ENCODE measurements at regions not wholly inside any gene's neighbourhood (a gene's known extent, or its start where the extent isn't known, plus 50 kb on each side); places are given as distances from the start of the nearest gene placed in this dataset.

- no peak for TF ChIP-seq Cebpa-rat (IDR thresholded peaks at IDR 0.05)
- H3K4me3 ChIP-seq: no peak overlapping the region
- H3K27me3 ChIP-seq: no peaks in the 10 kb centered on the region
- H3K36me3 ChIP-seq: peaks cover 7 to 57% (median 26%) of the 10 kb centered on the region in 11 experiments
- peaks cover 26 to 56% (median 31%) of the 10 kb centered on the region in 10 experiments for H3K4me1 ChIP-seq
- no peak overlapping the region for H3K9ac ChIP-seq
- no peak overlapping the region for H3K4me2 ChIP-seq
- no peaks in the 10 kb centered on the region for H3K9me3 ChIP-seq (replicated peaks in 1 of 11)
- peaks cover 79 to 100% (median 99%) of the 10 kb centered on the region in 11 experiments for H4K20me1 ChIP-seq
- no peak overlapping the region for H3K27ac ChIP-seq
Observed at GRCh38 chr19:46932346-46932745, 71.5 kb downstream of the ARHGAP35 start.

DNA sequence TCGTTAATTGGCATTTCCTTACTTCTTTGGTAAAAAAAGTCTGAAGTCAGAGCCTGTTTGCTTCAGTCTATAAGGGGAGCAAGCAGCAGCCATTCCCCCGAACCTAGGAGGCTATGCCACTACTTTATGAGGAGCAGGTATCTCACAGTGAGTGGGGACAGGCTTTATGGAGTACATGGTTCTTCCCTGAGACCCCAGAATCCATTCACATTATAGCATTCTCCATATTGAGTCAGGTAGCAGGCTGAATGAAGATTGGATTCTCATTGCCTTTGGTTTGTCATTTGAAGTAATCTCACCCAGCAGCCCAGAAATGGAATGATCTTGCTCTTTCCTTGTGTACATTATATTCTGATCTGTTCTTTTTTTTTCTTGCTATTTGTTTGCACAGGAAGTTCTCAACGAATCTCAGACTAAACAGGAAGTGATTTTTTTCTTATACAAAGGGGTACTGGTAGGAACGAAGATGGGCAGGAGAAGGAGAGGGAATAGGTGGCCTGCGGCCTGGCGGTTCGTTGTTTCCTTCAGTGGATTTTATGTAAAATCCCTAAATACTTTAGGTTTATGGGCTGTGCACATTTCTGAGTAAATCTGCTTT lies 74.4 kb downstream of the ARHGAP35 start:
- H3K9ac ChIP-seq: peak overlapping the region in 1 of 11 experiments; percentile 19; a peak in 3 of 22 replicates
- peak overlapping the region in 7 of 11 experiments; percentile 13 to 42 (median 30); a peak in 10 of 22 replicates for H3K27ac ChIP-seq
- H3K4me2 ChIP-seq: peak overlapping the region; percentile 45 to 79 (median 67)
- TF ChIP-seq Cebpa-rat (IDR thresholded peaks at IDR 0.05): no peak
- peaks cover 33 to 60% (median 43%) of the 10 kb centered on the region in 11 experiments for H3K36me3 ChIP-seq
- H3K4me3 ChIP-seq: no peak overlapping the region
- H3K27me3 ChIP-seq: no peaks in the 10 kb centered on the region
- no peaks in the 10 kb centered on the region for H3K9me3 ChIP-seq (replicated peaks in 1 of 11)
- H4K20me1 ChIP-seq: peaks cover 54 to 90% (median 76%) of the 10 kb centered on the region in 11 experiments
- H3K4me1 ChIP-seq: peaks cover 16 to 47% (median 22%) of the 10 kb centered on the region in 10 experiments

GRCh38 chr19:46943150-46943946 lies 76.3 kb upstream of the NPAS1 start:
- Histone ChIP-seq H3K27ac (no peak overlapping the region), H3K36me3 (peaks cover 78 to 98% (median 91%) of the 10 kb centered on the region in 11 experiments), H3K27me3 (no peaks in the 10 kb centered on the region), H3K9ac (no peak overlapping the region), H4K20me1 (peaks cover 25 to 84% (median 68%) of the 10 kb centered on the region in 11 experiments; a peak in 21 of 22 replicates), H3K4me2 (0 out of 22 replicates have a peak overlapping the region, but pooled peaks of 1 of the 11 experiments have one; percentile 52), H3K9me3 (replicated peaks in 1 of 11) (no peaks in the 10 kb centered on the region), H3K4me3 (no peak overlapping the region), H3K4me1 (peaks cover 20 to 29% (median 26%) of the 10 kb centered on the region in 10 experiments)
- TF ChIP-seq Cebpa-rat (IDR thresholded peaks at IDR 0.05): peak in 2 of 11 experiments; percentile 10 to 36; a peak in 1 of 22 replicates

- TF ChIP-seq Cebpa-rat (IDR thresholded peaks at IDR 0.05): no peak
- Histone ChIP-seq H3K36me3 (peaks cover 75 to 98% (median 87%) of the 10 kb centered on the region in 11 experiments), H3K27ac (no peak overlapping the region; a peak in 1 of 22 replicates), H3K4me1 (peaks cover 20 to 29% (median 26%) of the 10 kb centered on the region in 10 experiments), H3K4me3 (no peak overlapping the region), H3K27me3 (no peaks in the 10 kb centered on the region), H3K9ac (0 out of 22 replicates have a peak overlapping the region, but pooled peaks of 1 of the 11 experiments have one; percentile 6), H4K20me1 (peaks cover 25 to 88% (median 68%) of the 10 kb centered on the region in 11 experiments; a peak in 21 of 22 replicates), H3K4me2 (peak overlapping the region in 8 of 11 experiments; percentile 7 to 52 (median 30); a peak in 10 of 22 replicates), H3K9me3 (replicated peaks in 1 of 11) (no peaks in the 10 kb centered on the region)
Observed at GRCh38 chr19:46944123-46944748, 75.4 kb upstream of the NPAS1 start.

- 0 out of 22 replicates have a peak overlapping the region, but pooled peaks of 1 of the 11 experiments have one; percentile 11 for H3K27ac ChIP-seq
- no peaks in the 10 kb centered on the region for H3K9me3 ChIP-seq (replicated peaks in 1 of 11)
- H3K4me3 ChIP-seq: no peak overlapping the region
- H4K20me1 ChIP-seq: peaks cover 25 to 93% (median 74%) of the 10 kb centered on the region in 11 experiments; a peak in 21 of 22 replicates
- H3K4me1 ChIP-seq: peaks cover 20 to 37% (median 30%) of the 10 kb centered on the region in 10 experiments
- peak overlapping the region in 8 of 11 experiments; percentile 7 to 52 (median 30); a peak in 12 of 22 replicates for H3K4me2 ChIP-seq
- H3K36me3 ChIP-seq: peaks cover 67 to 97% (median 86%) of the 10 kb centered on the region in 11 experiments
- TF ChIP-seq Cebpa-rat (IDR thresholded peaks at IDR 0.05): no peak
- H3K9ac ChIP-seq: peak overlapping the region in 3 of 11 experiments; percentile 6 to 12 (median 6); a peak in 1 of 22 replicates
- H3K27me3 ChIP-seq: no peaks in the 10 kb centered on the region
Observed at GRCh38 chr19:46944918-46945628, 74.6 kb upstream of the NPAS1 start.

DNA sequence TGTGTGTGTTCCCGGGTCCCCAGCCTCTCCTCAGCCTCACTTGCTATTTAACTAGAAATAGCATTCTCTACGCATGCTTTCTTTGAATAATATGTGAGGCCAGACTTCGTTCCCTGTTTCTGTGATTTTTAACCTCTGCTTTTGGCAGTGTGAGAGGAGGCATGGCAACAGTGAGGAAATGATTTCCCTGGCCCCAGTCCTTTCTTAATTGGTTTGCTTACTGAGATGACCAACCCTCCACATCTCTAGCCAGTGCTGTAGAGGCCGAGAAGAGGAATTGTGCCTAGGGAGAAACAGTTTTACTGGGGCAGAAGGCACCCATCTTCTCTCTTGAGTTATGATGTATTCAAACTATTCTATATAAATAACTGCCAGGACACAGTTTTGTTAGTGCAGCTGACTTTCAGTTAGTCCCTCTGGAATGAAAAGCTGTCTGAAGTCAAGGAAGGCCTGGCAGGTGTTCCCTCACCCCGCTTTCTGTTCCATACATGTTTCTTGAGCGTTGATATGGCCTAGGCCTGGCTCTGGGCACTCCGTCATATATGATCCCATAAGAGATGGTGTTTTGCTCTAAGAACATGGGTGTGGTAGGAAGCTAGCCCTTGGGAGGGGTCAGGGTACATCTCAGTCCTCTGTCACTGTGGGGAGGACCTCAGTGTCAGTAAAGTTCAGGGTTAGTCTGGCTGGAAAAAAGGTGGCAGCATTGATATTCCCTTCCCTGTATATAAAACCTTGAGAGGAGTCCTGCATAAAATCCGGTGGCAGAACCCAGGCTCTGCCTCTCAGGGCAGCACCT lies 73.7 kb upstream of the NPAS1 start:
- Histone ChIP-seq H3K9me3 (replicated peaks in 1 of 11) (no peaks in the 10 kb centered on the region), H3K27ac (0 out of 22 replicates have a peak overlapping the region, but pooled peaks of 1 of the 11 experiments have one; percentile 11), H4K20me1 (peaks cover 28 to 93% (median 75%) of the 10 kb centered on the region in 11 experiments; a peak in 21 of 22 replicates), H3K4me3 (no peak overlapping the region), H3K36me3 (peaks cover 59 to 93% (median 83%) of the 10 kb centered on the region in 11 experiments), H3K9ac (peak overlapping the region in 1 of 11 experiments; percentile 12; a peak in 1 of 22 replicates), H3K27me3 (no peaks in the 10 kb centered on the region), H3K4me1 (peaks cover 25 to 44% (median 38%) of the 10 kb centered on the region in 10 experiments), H3K4me2 (peak overlapping the region in 5 of 11 experiments; percentile 21 to 52 (median 40); a peak in 6 of 22 replicates)
- TF ChIP-seq Cebpa-rat (IDR thresholded peaks at IDR 0.05): no peak

GRCh38 chr19:46946611-46947238 lies 72.9 kb upstream of the NPAS1 start:
- Histone ChIP-seq H3K27ac (no peak overlapping the region), H4K20me1 (peaks cover 32 to 97% (median 83%) of the 10 kb centered on the region in 11 experiments; a peak in 21 of 22 replicates), H3K9me3 (replicated peaks in 1 of 11) (no peaks in the 10 kb centered on the region), H3K9ac (no peak overlapping the region), H3K4me3 (no peak overlapping the region), H3K4me2 (peak overlapping the region in 2 of 11 experiments; percentile 21 to 33; a peak in 3 of 22 replicates), H3K36me3 (peaks cover 55 to 93% (median 81%) of the 10 kb centered on the region in 11 experiments), H3K4me1 (peaks cover 26 to 52% (median 44%) of the 10 kb centered on the region in 10 experiments), H3K27me3 (no peaks in the 10 kb centered on the region)
- TF ChIP-seq Cebpa-rat (IDR thresholded peaks at IDR 0.05): no peak
